ENCODE measurements at regions not wholly inside any gene's neighbourhood (a gene's known extent, or its start where the extent isn't known, plus 50 kb on each side); places are given as distances from the start of the nearest gene placed in this dataset.
"Not testable (repeated sequence)": the region's sequence is repeated elsewhere in the genome, so short reads cannot be mapped to it uniquely, and the experiment has no call there.

DNA sequence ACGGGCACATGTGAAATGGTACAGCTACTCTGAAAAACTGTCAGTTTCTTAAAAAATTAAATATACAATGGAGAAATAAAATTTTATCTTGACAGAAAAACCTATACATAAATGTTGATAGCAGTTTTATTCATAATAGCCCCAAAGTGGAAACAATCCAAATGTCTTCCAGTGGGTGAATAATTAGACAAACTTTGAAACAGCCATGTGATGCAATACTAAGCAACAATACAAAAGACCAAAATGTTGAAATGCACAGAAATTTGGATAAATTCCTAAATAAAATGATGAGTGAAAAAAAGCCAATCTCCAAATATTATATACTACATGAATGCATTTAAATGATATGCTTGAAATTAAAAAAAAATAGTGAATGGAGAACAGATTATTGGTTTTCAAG lies 523.1 kb downstream of the HTR1B start:
- H3K36me3 Mint-ChIP-seq: no peaks in the 10 kb centered on the region
- no peak for DNase-seq (ENCODE audit: low spot score in 2 of 2)
- no peak overlapping the region for H3K4me3 Mint-ChIP-seq
- no peaks in the 10 kb centered on the region for H3K4me1 Mint-ChIP-seq
- H3K27ac Mint-ChIP-seq: no peak overlapping the region
- no peak for ATAC-seq
- peaks cover 14% of the 10 kb centered on the region for H3K9me3 Mint-ChIP-seq

DNA sequence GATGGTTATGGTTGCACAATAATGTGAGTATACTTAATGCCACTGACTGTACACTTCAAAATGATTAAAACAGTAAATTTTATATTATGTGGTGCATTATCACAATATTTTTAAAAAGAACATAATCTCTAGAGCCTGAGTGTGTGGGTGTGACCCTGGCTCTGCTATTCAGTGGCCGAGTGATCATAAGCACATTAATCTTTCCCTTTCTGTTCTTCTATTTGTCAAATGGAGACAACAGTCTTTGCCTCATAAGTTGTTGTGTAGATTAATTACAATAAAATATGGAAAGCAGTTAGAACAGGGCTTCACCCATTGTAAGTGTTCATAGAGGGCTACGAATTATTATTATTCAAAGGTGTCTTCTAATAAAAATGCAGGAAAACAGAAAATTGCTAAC lies 548.6 kb downstream of the HTR1B start:
- H3K9me3 Mint-ChIP-seq: peaks cover 4% of the 10 kb centered on the region
- H3K4me3 Mint-ChIP-seq: no peak overlapping the region
- H3K27ac Mint-ChIP-seq: no peak overlapping the region
- no peaks in the 10 kb centered on the region for H3K36me3 Mint-ChIP-seq
- DNase-seq (ENCODE audit: low spot score in 2 of 2) (no peak), ATAC-seq (no peak)
- no peaks in the 10 kb centered on the region for H3K4me1 Mint-ChIP-seq

DNA sequence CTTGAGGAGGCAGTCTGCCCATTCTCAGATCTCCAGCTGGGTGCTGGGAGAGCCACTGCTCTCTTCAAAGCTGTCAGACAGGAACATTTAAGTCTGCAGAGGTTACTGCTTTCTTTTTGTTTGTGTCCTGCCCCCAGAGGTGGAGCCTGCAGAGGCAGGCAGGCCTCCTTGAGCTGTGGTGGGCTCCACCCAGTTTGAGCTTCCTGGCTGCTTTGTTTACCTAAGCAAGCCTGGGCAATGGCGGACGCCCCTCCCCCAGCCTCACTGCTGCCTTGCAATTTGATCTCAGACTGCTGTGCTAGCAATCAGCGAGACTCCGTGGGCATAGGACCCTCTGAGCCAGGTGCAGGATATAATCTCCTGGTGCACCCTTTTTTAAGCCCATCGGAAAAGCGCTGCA lies 557.8 kb downstream of the HTR1B start:
- not testable (repeated sequence) for H3K4me3 Mint-ChIP-seq; ATAC-seq; H3K36me3 Mint-ChIP-seq; H3K27ac Mint-ChIP-seq; DNase-seq (ENCODE audit: low spot score in 2 of 2); H3K9me3 Mint-ChIP-seq; H3K4me1 Mint-ChIP-seq

DNA sequence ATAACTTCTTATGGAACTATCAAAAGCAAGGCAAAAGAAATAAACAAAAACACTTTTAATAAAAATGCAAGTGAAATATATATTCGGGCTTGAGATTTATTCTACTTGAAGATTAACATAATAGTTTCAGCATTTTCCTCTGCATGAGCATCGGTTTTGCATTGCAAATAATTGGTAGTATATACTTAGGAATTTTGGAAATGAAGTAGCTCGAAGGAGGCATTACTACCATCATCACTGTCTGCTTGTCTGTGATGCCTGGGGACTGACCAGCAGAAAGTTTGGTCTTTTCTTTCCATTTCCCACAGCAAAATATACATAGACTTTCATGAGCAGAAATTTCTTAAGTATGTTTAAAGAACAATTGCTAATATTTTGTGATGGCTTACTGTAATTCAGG lies 570.7 kb downstream of the HTR1B start:
- Mint-ChIP-seq H3K27ac (no peak overlapping the region), H3K4me1 (no peaks in the 10 kb centered on the region), H3K9me3 (peaks cover 24% of the 10 kb centered on the region), H3K36me3 (no peaks in the 10 kb centered on the region), H3K4me3 (no peak overlapping the region)
- DNase-seq (ENCODE audit: low spot score in 2 of 2): no peak
- no peak for ATAC-seq

GRCh38 chr6:76888351-76888750 lies 574.9 kb downstream of the HTR1B start:
- ATAC-seq: no peak

DNA sequence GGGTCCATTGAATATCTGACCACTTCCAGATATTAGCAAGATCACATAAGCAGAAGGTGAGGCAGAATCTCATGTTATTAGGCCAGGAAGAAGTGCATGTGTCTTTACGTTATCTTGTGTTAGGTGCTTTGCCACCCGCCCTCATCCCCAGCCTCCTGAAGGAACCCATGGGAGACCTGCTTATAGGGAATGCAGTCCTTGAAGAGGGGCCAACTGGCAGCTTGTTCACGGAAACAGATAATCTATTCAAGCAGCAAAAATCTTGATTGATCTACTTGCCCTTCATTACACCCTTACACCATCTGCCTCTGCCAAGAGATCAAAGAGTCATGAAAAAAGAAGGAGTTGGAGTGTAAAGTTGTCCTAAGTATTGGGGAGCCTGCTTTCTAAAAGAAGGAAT lies 576.4 kb downstream of the HTR1B start:
- Mint-ChIP-seq H3K4me3 (no peak overlapping the region), H3K27ac (no peak overlapping the region), H3K9me3 (peaks cover 10% of the 10 kb centered on the region), H3K4me1 (no peaks in the 10 kb centered on the region), H3K36me3 (no peaks in the 10 kb centered on the region)
- ATAC-seq (no peak), DNase-seq (ENCODE audit: low spot score in 2 of 2) (no peak)

More at GRCh38 chr6:76888351-76888750, 574.9 kb downstream of the HTR1B start:
- Mint-ChIP-seq H3K9me3 (peaks cover 7% of the 10 kb centered on the region), H3K36me3 (no peaks in the 10 kb centered on the region), H3K4me3 (no peak overlapping the region), H3K27ac (no peak overlapping the region), H3K4me1 (no peaks in the 10 kb centered on the region)
- DNase-seq (ENCODE audit: low spot score in 2 of 2): no peak

DNA sequence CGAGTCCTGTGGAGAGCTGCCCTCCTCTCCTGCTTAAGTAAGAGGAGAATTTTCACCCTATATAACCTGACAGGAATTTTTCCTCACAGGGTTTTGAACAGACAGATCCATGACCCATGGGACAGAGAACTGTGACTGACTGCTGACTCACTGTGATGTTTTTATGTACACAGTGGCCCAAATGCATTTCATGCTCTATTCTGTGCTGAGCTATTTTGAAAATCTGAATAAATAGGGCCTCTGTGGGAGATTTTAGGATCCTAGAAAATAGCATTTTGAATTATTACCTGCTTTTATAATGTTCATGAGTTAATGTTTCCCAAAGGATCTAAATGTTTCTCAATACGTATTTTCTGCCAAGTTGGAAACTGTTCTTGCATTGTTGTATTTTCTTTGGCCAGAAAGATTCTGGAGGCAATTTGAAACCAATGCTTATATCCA lies 577.4 kb downstream of the HTR1B start:
- no peak for ATAC-seq
- Mint-ChIP-seq H3K4me1 (no peaks in the 10 kb centered on the region), H3K9me3 (peaks cover 10% of the 10 kb centered on the region), H3K36me3 (no peaks in the 10 kb centered on the region), H3K4me3 (no peak overlapping the region), H3K27ac (no peak overlapping the region)
- no peak for DNase-seq (ENCODE audit: low spot score in 2 of 2)

DNA sequence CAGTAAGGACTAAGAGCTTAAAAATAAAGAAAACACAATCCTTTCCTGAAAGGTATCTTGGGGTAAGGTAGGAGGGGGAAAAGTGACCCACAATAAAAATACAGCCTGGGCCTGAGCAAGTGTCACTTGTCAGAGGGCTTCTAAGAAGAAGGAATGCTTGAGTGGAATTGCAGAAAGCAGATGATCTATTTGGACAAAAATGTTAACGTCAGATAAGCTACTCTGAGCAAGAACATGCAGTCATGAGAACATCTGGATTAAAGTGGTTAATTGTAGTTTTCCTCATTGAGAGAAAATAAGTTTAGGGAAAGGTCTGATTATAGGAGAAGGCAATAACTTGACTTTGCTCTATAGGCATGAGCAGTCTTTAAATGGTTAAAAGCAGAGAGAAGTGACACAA lies 581.9 kb downstream of the HTR1B start:
- H3K9me3 Mint-ChIP-seq: peaks cover 8% of the 10 kb centered on the region
- H3K4me3 Mint-ChIP-seq: no peak overlapping the region
- H3K36me3 Mint-ChIP-seq: no peaks in the 10 kb centered on the region
- ATAC-seq: no peak
- no peaks in the 10 kb centered on the region for H3K4me1 Mint-ChIP-seq
- no peak overlapping the region for H3K27ac Mint-ChIP-seq
- DNase-seq (ENCODE audit: low spot score in 2 of 2): no peak

DNA sequence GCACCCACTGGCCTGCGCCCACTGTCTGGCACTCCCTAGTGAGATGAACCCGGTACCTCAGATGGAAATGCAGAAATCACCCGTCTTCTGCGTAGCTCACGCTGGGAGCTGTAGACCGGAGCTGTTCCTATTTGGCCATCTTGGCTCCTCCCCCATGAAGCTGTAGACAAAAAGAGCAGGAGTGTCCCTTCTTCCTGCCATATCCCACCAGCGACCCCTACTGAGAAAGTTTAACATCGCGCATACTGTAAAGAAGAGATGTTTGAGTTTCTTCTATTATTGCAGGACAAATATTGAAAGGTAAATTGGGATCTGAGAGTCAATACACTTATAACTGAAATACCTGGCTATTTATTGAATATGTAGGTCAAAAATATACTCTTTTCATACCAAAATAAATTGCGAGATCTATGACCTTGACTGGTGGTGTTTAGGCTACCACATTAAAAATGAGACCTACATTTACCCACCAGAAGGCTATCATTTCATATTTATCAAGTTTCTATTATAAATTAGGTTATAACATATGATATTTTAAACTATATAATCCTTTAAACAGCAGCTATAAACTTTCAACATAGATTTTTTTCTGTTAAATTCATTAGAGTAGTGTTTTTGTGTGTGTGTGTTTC lies 586.3 kb downstream of the HTR1B start:
- ATAC-seq (no peak), DNase-seq (ENCODE audit: low spot score in 2 of 2) (no peak)
- Mint-ChIP-seq H3K4me3 (no peak overlapping the region), H3K27ac (no peak overlapping the region), H3K9me3 (peaks cover 6% of the 10 kb centered on the region), H3K4me1 (no peaks in the 10 kb centered on the region), H3K36me3 (no peaks in the 10 kb centered on the region)

DNA sequence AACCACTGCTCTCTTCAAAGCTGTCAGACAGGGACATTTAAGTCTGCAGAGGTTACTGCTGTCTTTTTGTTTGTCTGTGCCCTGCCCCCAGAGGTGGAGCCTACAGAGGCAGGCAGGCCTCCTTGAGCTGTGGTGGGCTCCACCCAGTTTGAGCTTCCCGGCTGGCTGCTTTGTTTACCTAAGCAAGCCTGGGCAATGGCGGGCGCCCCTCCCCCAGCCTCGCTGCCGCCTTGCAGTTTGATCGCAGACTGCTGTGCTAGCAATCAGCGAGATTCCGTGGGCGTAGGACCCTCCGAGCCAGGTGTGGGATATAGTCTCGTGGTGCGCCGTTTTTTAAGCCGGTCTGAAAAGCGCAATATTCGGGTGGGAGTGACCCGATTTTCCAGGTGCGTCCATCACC lies 586.9 kb downstream of the HTR1B start:
- ATAC-seq; H3K9me3 Mint-ChIP-seq; H3K4me1 Mint-ChIP-seq; H3K27ac Mint-ChIP-seq; DNase-seq (ENCODE audit: low spot score in 2 of 2); H3K4me3 Mint-ChIP-seq; H3K36me3 Mint-ChIP-seq: not testable (repeated sequence)

DNA sequence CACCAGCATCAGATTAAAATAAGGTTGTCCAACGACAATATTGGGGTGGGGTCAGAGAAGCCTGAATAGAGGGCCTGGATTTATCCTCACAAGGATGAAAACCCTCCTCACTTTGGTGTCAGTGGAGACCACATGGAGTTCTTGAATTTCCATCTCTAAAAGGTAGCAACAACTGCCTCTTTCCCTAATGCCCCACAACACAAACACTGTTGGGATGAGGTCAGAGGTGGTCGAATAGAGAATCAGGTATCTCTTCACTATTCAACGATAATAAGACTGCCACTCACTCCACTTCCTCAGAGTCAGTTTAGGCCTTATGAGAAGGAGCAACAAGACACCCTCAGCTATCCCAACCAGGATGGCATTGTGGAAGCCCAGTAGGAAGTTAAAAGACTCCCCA lies 596.1 kb downstream of the HTR1B start:
- DNase-seq (ENCODE audit: low spot score in 2 of 2) (no peak), ATAC-seq (no peak)
- H3K9me3 Mint-ChIP-seq: peaks cover 5% of the 10 kb centered on the region
- H3K27ac Mint-ChIP-seq: no peak overlapping the region
- no peaks in the 10 kb centered on the region for H3K36me3 Mint-ChIP-seq
- no peaks in the 10 kb centered on the region for H3K4me1 Mint-ChIP-seq
- no peak overlapping the region for H3K4me3 Mint-ChIP-seq

DNA sequence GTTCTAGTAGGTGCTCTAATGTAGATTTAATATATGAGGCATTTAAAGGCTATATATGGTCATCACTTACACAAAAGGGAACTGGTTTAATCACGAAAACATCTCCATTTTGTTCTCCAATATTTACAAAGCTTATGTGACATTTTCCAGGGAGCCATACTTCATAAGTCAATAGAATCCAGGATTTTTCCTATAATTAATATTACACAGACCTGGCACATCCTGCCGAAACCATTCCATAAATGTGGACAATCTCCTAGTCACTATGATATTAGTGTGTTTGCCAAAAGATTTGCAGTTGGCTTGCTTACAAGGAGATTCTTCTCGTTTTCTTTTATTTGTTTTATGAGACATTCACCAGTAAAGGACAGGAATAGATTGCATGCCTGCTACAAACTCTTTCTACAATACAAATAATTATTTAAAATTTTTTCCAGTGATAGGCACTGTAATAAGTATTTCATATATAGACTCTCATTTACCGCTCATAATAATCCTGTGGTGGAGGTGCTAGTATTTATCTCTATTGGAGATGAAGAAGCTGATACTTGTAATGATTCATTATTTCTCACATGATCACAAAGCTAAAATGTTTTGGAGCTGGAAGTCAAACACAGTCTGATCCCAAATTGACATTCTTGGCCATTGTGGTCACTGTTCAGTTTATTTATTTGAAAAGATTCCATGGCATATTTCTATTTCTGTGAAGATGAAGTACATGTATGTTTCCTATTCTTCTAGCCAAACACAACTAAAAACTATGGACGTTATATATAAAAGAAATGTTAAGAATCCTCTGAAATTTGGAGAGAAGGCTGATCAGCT lies 597.0 kb downstream of the HTR1B start:
- no peaks in the 10 kb centered on the region for H3K36me3 Mint-ChIP-seq
- ATAC-seq: no peak
- H3K9me3 Mint-ChIP-seq: peaks cover 8% of the 10 kb centered on the region
- H3K4me3 Mint-ChIP-seq: no peak overlapping the region
- H3K27ac Mint-ChIP-seq: no peak overlapping the region
- DNase-seq (ENCODE audit: low spot score in 2 of 2): no peak
- no peaks in the 10 kb centered on the region for H3K4me1 Mint-ChIP-seq

DNA sequence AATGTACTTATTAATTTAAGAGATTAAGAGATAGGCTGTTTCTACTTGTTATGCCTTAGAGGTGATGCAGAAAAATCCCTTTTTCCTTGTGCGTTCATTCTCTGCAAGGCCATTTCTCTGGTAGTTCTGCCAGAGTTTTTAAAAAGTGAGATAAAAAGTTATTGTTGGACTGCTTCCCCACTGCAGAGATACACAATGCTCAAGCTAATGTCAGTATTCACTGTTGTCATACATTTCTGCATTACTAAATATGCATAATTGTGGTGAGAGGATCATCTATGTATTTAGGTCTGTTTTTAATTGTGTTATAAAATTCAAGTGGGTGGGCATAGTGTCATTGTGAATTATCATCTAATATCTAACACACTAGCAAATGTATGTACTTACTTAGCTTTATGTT lies 600.4 kb downstream of the HTR1B start:
- Mint-ChIP-seq H3K4me3 (no peak overlapping the region), H3K27ac (no peak overlapping the region), H3K4me1 (no peaks in the 10 kb centered on the region), H3K9me3 (peaks cover 3% of the 10 kb centered on the region), H3K36me3 (no peaks in the 10 kb centered on the region)
- DNase-seq (ENCODE audit: low spot score in 2 of 2) (no peak), ATAC-seq (no peak)

DNA sequence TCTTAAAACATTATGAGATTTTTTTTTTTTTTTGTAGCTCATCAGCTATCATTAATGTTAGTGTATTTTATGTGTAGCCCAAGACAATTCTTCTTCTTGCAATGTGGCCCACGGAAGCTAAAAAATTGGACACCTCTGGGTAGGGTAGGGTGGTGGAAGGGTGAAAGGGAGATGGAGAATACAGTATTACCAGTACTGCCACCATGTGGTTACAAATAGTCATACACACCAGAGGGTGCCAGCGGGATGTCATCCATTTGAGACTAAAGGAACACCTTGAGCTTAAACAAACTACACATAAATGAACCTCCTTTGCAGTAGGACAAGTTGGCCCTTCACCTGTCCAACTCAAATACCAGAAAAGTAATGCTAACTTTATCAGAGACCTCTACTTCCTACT lies 601.9 kb downstream of the HTR1B start:
- H3K27ac Mint-ChIP-seq: no peak overlapping the region
- H3K36me3 Mint-ChIP-seq: no peaks in the 10 kb centered on the region
- no peak overlapping the region for H3K4me3 Mint-ChIP-seq
- DNase-seq (ENCODE audit: low spot score in 2 of 2) (no peak), ATAC-seq (no peak)
- H3K4me1 Mint-ChIP-seq: no peaks in the 10 kb centered on the region
- peaks cover 9% of the 10 kb centered on the region for H3K9me3 Mint-ChIP-seq

DNA sequence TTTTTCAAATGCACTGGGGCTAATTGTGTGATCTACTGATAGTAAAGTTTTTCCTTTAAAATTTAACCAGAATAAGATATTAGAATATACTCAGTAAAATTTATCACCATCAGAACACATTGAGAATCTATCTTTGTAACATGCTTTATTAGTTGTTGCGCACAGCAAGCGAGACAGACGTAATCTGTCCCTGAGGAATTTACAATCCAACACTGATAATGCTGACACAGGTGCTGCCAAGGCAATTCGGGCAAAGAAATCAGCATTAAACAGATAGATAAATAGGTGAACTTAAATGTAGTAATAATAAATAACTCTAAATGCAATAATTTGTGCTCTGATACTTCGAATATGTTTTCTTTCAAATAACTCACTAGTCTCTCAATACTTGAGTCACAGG lies 607.2 kb downstream of the HTR1B start:
- Mint-ChIP-seq H3K4me3 (no peak overlapping the region), H3K36me3 (no peaks in the 10 kb centered on the region), H3K4me1 (no peaks in the 10 kb centered on the region), H3K27ac (no peak overlapping the region), H3K9me3 (peaks cover 18% of the 10 kb centered on the region)
- DNase-seq (ENCODE audit: low spot score in 2 of 2) (no peak), ATAC-seq (no peak)

DNA sequence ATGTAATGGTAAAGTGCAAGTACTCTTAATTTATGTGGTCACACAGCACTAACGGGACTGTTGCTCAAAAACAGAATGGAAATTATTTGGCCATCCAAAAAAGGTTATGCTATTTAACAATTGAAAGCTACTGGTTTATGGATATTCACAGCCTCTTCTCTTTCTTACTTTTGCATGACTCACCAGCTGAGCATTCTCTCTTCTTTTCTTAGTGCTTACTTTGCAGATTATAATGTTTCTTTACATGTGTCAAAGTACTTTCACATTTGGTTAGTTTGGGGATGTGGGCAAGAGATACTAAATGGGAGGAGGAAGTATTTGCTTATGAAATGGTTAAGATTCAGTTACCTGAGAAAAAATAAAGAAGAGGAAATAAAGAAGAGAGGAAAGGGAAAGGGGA lies 610.5 kb downstream of the HTR1B start:
- DNase-seq (ENCODE audit: low spot score in 2 of 2) (no peak), ATAC-seq (no peak)
- H3K9me3 Mint-ChIP-seq: peaks cover 22% of the 10 kb centered on the region
- H3K4me1 Mint-ChIP-seq: no peaks in the 10 kb centered on the region
- H3K4me3 Mint-ChIP-seq: no peak overlapping the region
- H3K27ac Mint-ChIP-seq: no peak overlapping the region
- H3K36me3 Mint-ChIP-seq: no peaks in the 10 kb centered on the region
